Neural progenitor cell (in vitro differentiated cells): ENCODE measurements at regions not wholly inside any gene's neighbourhood (a gene's known extent, or its start where the extent isn't known, plus 50 kb on each side); places are given as distances from the start of the nearest gene placed in this dataset.

ENCODE experiments used
- DNase-seq: peaks from one replicate; pipeline ENCODE4 v3.0.0-alpha.2; 2016; ENCODE audit warnings: low spot score
- H2AFZ ChIP-seq: fragments of 200-600 bp; sonication (generic); replicated peaks from 2 replicates; pipeline ENCODE4 v1.6.1; 2016; ENCODE audit warnings: antibody characterized with exemption
- H3F3A ChIP-seq: fragments of 200-600 bp; sonication (generic); 2 replicates; pipeline ENCODE4 v1.6.1; 2016; ENCODE audit warnings: antibody characterized with exemption, low read depth
- H3K27ac ChIP-seq: fragments of 200-600 bp; sonication (generic); 2 replicates; pipeline ENCODE4 v1.5.1; 2016; ENCODE audit warnings: mild to moderate bottlenecking
- H3K27me3 ChIP-seq: fragments of 200-600 bp; sonication (generic); 2 replicates; pipeline ENCODE4 v1.6.1; 2016; ENCODE audit warnings: mild to moderate bottlenecking, moderate library complexity
- H3K36me3 ChIP-seq: fragments of 200-600 bp; sonication (generic); 2 replicates; pipeline ENCODE4 v1.5.1; 2016
- H3K4me1 ChIP-seq: fragments of 200-600 bp; sonication (generic); 2 replicates; pipeline ENCODE4 v1.6.1; 2016; ENCODE audit warnings: mixed run types
- H3K4me2 ChIP-seq: fragments of 200-600 bp; sonication (generic); 2 replicates; pipeline ENCODE4 v1.6.1; 2016
- H3K4me3 ChIP-seq: fragments of 200-600 bp; sonication (generic); 2 replicates; pipeline ENCODE4 v1.5.1; 2016
- H3K79me2 ChIP-seq: fragments of 200-600 bp; sonication (generic); 2 replicates; pipeline ENCODE4 v1.6.1; 2016; ENCODE audit warnings: low read depth
- H3K9ac ChIP-seq: fragments of 200-600 bp; sonication (generic); 2 replicates; pipeline ENCODE4 v1.6.1; 2016
- H3K9me3 ChIP-seq: fragments of 200-600 bp; sonication (generic); 2 replicates; pipeline ENCODE4 v1.5.1; 2016; ENCODE audit warnings: low read depth
- H4K20me1 ChIP-seq: fragments of 200-600 bp; sonication (generic); 2 replicates; pipeline ENCODE4 v1.6.1; 2016; ENCODE audit warnings: low read depth
- H3K27ac Mint-ChIP-seq: 3 replicates; pipeline ENCODE4 v1.8.0; 2021; ENCODE audit warnings: mixed read lengths
- H3K27me3 Mint-ChIP-seq: 2 replicates; pipeline ENCODE4 v1.8.0; 2022; ENCODE audit warnings: low read depth, mild to moderate bottlenecking, inconsistent platforms, moderate library complexity, mixed read lengths; ENCODE audit not compliant: insufficient read depth
- H3K36me3 Mint-ChIP-seq: 3 replicates; pipeline ENCODE4 v1.8.0; 2021; ENCODE audit warnings: mixed read lengths
- H3K4me1 Mint-ChIP-seq: 3 replicates; pipeline ENCODE4 v1.8.0; 2021; ENCODE audit warnings: mixed read lengths
- H3K4me3 Mint-ChIP-seq: 3 replicates; pipeline ENCODE4 v1.8.0; 2021; ENCODE audit warnings: mild to moderate bottlenecking, moderate library complexity, mixed read lengths
- H3K9me3 Mint-ChIP-seq: 3 replicates; pipeline ENCODE4 v1.8.0; 2020; ENCODE audit warnings: mixed read lengths
- EZH2 ChIP-seq: fragments of 200-600 bp; sonication (generic); IDR thresholded peaks from 2 replicates; pipeline ENCODE4 v1.6.1; 2017; ENCODE audit warnings: antibody characterized with exemption, mild to moderate bottlenecking, moderate library complexity
- EZH2phosphoT487 ChIP-seq: fragments of 200-600 bp; sonication (generic); IDR thresholded peaks from 2 replicates; pipeline ENCODE4 v1.6.1; 2017; ENCODE audit warnings: antibody characterized with exemption
- TF ChIP-seq, protein P1 (sequence below): fragments of 200-600 bp; sonication (generic); IDR thresholded peaks from 2 replicates; pipeline ENCODE4 v1.5.1; 2017; ENCODE audit warnings: antibody characterized with exemption, mild to moderate bottlenecking

DNA sequence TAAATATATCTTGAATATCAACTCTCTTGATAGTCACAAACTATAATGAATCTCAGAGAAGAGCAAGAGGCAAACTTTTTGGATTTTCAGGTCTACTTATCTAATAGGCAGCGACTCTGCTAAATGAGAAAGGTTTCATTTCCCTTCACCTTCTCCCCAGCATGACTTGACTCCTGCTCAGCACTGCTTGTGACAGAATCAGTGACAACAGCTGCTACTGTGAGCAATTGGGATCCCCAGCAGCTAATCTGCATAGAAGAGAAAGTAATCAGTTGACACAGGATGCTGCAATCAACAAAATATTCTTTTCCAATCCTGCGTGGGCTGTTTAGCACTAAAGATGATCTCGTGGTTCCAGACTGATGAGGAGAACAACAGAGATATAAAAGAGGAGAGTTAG, 205.5 kb downstream of the MMUT start:
- Mint-ChIP-seq H3K27me3 (no peaks in the 10 kb centered on the region), H3K4me1 (no peaks in the 10 kb centered on the region), H3K27ac (no peak overlapping the region), H3K9me3 (no peaks in the 10 kb centered on the region), H3K4me3 (no peak overlapping the region), H3K36me3 (no peaks in the 10 kb centered on the region)
- TF ChIP-seq, protein P1, sequence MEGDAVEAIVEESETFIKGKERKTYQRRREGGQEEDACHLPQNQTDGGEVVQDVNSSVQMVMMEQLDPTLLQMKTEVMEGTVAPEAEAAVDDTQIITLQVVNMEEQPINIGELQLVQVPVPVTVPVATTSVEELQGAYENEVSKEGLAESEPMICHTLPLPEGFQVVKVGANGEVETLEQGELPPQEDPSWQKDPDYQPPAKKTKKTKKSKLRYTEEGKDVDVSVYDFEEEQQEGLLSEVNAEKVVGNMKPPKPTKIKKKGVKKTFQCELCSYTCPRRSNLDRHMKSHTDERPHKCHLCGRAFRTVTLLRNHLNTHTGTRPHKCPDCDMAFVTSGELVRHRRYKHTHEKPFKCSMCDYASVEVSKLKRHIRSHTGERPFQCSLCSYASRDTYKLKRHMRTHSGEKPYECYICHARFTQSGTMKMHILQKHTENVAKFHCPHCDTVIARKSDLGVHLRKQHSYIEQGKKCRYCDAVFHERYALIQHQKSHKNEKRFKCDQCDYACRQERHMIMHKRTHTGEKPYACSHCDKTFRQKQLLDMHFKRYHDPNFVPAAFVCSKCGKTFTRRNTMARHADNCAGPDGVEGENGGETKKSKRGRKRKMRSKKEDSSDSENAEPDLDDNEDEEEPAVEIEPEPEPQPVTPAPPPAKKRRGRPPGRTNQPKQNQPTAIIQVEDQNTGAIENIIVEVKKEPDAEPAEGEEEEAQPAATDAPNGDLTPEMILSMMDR, result no peak
- TF ChIP-seq EZH2 (no peak), EZH2phosphoT487 (no peak)
- Histone ChIP-seq H2AFZ (no peak overlapping the region), H4K20me1 (no peaks in the 10 kb centered on the region), H3K9me3 (no peaks in the 10 kb centered on the region), H3K27ac (no peak overlapping the region), H3K27me3 (no peaks in the 10 kb centered on the region), H3F3A (no peaks in the 10 kb centered on the region), H3K4me1 (no peaks in the 10 kb centered on the region), H3K9ac (no peak overlapping the region), H3K79me2 (no peaks in the 10 kb centered on the region), H3K4me3 (no peak overlapping the region), H3K36me3 (no peaks in the 10 kb centered on the region), H3K4me2 (no peak overlapping the region)
- DNase-seq, result no peak

DNA sequence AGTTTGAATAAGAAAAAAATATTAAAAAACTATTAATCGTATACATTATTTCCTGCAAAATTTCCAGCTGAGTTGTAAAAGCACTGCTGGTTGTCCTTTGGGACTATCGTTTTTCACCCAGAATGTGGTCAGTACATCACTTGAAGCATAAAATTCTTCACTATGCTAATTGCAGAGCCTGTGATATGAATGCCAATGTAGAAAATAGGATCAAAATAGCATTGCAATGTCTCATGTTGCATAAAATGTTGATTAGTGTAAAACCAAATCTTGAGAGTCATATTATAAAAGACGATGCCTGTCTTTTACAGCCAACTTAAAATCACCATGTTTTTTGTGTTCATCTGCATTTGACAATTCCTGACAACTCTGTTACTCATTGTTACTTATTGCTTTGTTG, 207.7 kb downstream of the MMUT start:
- Histone ChIP-seq H3K9ac (no peak overlapping the region), H3K27me3 (no peaks in the 10 kb centered on the region), H3F3A (no peaks in the 10 kb centered on the region), H4K20me1 (no peaks in the 10 kb centered on the region), H3K27ac (no peak overlapping the region), H3K4me3 (no peak overlapping the region), H3K36me3 (no peaks in the 10 kb centered on the region), H3K9me3 (no peaks in the 10 kb centered on the region), H3K4me1 (no peaks in the 10 kb centered on the region), H3K4me2 (no peak overlapping the region), H3K79me2 (no peaks in the 10 kb centered on the region), H2AFZ (no peak overlapping the region)
- no peak for DNase-seq
- Mint-ChIP-seq H3K4me3 (no peak overlapping the region), H3K9me3 (no peaks in the 10 kb centered on the region), H3K36me3 (no peaks in the 10 kb centered on the region), H3K27ac (no peak overlapping the region), H3K27me3 (no peaks in the 10 kb centered on the region), H3K4me1 (no peaks in the 10 kb centered on the region)
- no peak for TF ChIP-seq EZH2
- no peak for TF ChIP-seq EZH2phosphoT487
- TF ChIP-seq, protein P1, result no peak

DNA sequence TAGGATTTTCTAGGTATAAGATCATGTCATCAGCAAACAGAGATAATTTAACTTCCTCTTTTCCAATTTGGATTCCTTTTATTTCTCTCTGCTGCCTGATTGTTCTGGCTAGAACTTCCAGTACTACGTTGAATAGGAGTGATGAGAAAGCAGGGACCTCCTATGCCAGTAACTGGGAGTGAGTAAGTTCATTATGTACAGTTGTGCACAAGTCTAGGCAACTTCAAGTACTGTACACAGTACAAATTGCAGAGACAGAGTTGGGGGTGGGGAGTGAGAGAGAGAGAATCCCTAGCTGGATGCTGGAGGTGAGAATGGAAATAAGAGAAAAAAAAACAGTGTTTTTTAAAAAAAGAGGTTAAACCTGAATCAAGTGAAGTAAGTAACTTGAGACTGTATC, 210.2 kb downstream of the MMUT start:
- DNase-seq, result no peak
- no peak overlapping the region for H3K9ac ChIP-seq
- H3K9me3 ChIP-seq, result no peaks in the 10 kb centered on the region
- H3K4me1 ChIP-seq, result no peaks in the 10 kb centered on the region
- H3K27me3 ChIP-seq, result no peaks in the 10 kb centered on the region
- Mint-ChIP-seq H3K36me3 (no peaks in the 10 kb centered on the region), H3K4me1 (no peaks in the 10 kb centered on the region), H3K4me3 (no peak overlapping the region), H3K27me3 (peaks cover 2% of the 10 kb centered on the region), H3K9me3 (no peaks in the 10 kb centered on the region), H3K27ac (no peak overlapping the region)
- H3K4me3 ChIP-seq, result no peak overlapping the region
- no peaks in the 10 kb centered on the region for H3K36me3 ChIP-seq
- H3K79me2 ChIP-seq, result no peaks in the 10 kb centered on the region
- H3K4me2 ChIP-seq, result no peak overlapping the region
- no peak overlapping the region for H3K27ac ChIP-seq
- H3F3A ChIP-seq, result no peaks in the 10 kb centered on the region
- peak overlapping the region; percentile 4 for H2AFZ ChIP-seq
- no peaks in the 10 kb centered on the region for H4K20me1 ChIP-seq
- TF ChIP-seq, protein P1, result no peak
- TF ChIP-seq EZH2phosphoT487 (no peak), EZH2 (no peak)

DNA sequence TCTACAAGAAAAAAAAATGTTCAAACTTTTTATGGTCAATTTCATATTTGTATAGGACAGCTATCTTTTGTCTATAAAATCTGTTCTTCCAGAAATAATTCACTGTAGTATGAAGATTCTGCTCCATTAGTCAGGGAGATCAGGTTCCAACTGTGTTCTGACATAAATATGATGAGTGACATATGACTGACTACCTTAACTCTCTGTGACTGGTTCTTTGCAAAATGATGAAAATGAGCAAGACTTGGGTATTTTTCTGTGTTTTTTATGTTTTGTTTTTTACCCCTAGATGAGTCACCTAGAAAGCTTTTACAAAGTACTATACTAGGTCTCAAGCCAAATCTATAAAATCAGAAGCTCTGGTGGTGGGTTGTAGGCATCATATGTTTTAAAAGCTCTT, 229.6 kb downstream of the MMUT start:
- Mint-ChIP-seq H3K36me3 (no peaks in the 10 kb centered on the region), H3K4me3 (no peak overlapping the region), H3K27me3 (no peaks in the 10 kb centered on the region), H3K9me3 (peaks cover 2% of the 10 kb centered on the region), H3K27ac (no peak overlapping the region), H3K4me1 (no peaks in the 10 kb centered on the region)
- H3K4me2 ChIP-seq, result no peak overlapping the region
- no peak overlapping the region for H2AFZ ChIP-seq
- H3F3A ChIP-seq, result no peaks in the 10 kb centered on the region
- no peaks in the 10 kb centered on the region for H3K4me1 ChIP-seq
- H3K9me3 ChIP-seq, result no peaks in the 10 kb centered on the region
- no peak for TF ChIP-seq EZH2
- TF ChIP-seq EZH2phosphoT487, result no peak
- TF ChIP-seq, protein P1, result no peak
- DNase-seq, result no peak
- H3K4me3 ChIP-seq, result no peak overlapping the region
- no peaks in the 10 kb centered on the region for H3K27me3 ChIP-seq
- H4K20me1 ChIP-seq, result no peaks in the 10 kb centered on the region
- H3K27ac ChIP-seq, result no peak overlapping the region
- H3K9ac ChIP-seq, result no peak overlapping the region
- no peaks in the 10 kb centered on the region for H3K36me3 ChIP-seq
- no peaks in the 10 kb centered on the region for H3K79me2 ChIP-seq
